ENCODE measurements at regions not wholly inside any gene's neighbourhood (a gene's known extent, or its start where the extent isn't known, plus 50 kb on each side); places are given as distances from the start of the nearest gene placed in this dataset.

- POLR2A ChIA-PET: interaction anchor here (0.7 kb wide), 1 partner anchor 130 kb away, joined by 3 read pairs; no protein-coding TSS in a partner anchor
- Histone ChIP-seq H3K4me2 (ENCODE audit: insufficient read depth, low read length) (no peak overlapping the region), H4K20me1 (replicated peaks; ENCODE audit: control insufficient read depth, insufficient read depth, low read length) (no peaks in the 10 kb centered on the region), H3K27ac (ENCODE audit: extremely low read depth, low read depth, low read length) (no peak overlapping the region), H3K4me1 (replicated peaks in 1 of 2; ENCODE audit: control insufficient read depth in 2 of 2, insufficient read depth in 2 of 2, low read length in 2 of 2) (peaks cover 0 to 19% of the 10 kb centered on the region in 2 experiments; a peak in 3 of 5 replicates), H3K27me3 (ENCODE audit: control insufficient read depth in 2 of 2, insufficient read depth in 2 of 2, low read length in 2 of 2) (no peaks in the 10 kb centered on the region; a peak in 1 of 5 replicates), H3K36me3 (ENCODE audit: control insufficient read depth, insufficient read depth, low read length) (no peaks in the 10 kb centered on the region), H3K9ac (ENCODE audit: insufficient read depth in 1 of 2, low read depth in 2 of 2, low read length in 2 of 2) (no peak overlapping the region), H3K4me3 (no peak overlapping the region), H3K79me2 (ENCODE audit: control insufficient read depth, insufficient read depth, low read length) (no peaks in the 10 kb centered on the region), H3K9me3 (replicated peaks; ENCODE audit: control insufficient read depth, insufficient read depth, low read depth, low read length) (no peaks in the 10 kb centered on the region), H2AFZ (ENCODE audit: low read depth, low read length) (no peak overlapping the region), H3K9me1 (ENCODE audit: control insufficient read depth, insufficient read depth, low read length) (no peaks in the 10 kb centered on the region)
- BruUV-seq (replicated peaks): no TSS peak
- CTCF ChIA-PET (ENCODE audit: low intra/inter-chr PET ratio): interaction anchor here (0.8 kb wide), 1 partner anchor 19 kb away, joined by 3 read pairs; no protein-coding TSS in a partner anchor
- WGBS (ENCODE audit: insufficient coverage, low coverage, missing lambda C conversion rate): 29% methylated on average over 7 of the region's 8 CpGs
- FAIRE-seq (no peak), DNase-seq (ENCODE audit: extremely low read depth in 1 of 4, low spot score in 3 of 4) (no peak), ATAC-seq (no peak)
- intact Hi-C loops (cut with micrococcal nuclease) (no loop called here), in situ Hi-C loops (cut with MboI) (no loop called here)
- TF ChIP-seq PTTG1 (tag; IDR thresholded peaks at IDR 0.05; ENCODE audit: low read depth) (no peak), EGR1 (conservative IDR thresholded peaks at IDR 0.05) (no peak)
These were observed 52.7 kb upstream of the FOXK1 start for GRCh38 chr7:4629287-4629895.

GRCh38 chr7:4631380-4632179, 50.5 kb upstream of the FOXK1 start:
- Histone ChIP-seq H3K9ac (ENCODE audit: insufficient read depth in 1 of 2, low read depth in 2 of 2, low read length in 2 of 2) (no peak overlapping the region; a peak in 1 of 4 replicates), H3K4me2 (ENCODE audit: insufficient read depth, low read length) (peak overlapping the region; percentile 64), H2AFZ (ENCODE audit: low read depth, low read length) (peak overlapping the region; percentile 75), H3K4me3 (no peak overlapping the region), H3K27me3 (ENCODE audit: control insufficient read depth in 2 of 2, insufficient read depth in 2 of 2, low read length in 2 of 2) (no peaks in the 10 kb centered on the region; a peak in 1 of 5 replicates), H3K4me1 (replicated peaks in 1 of 2; ENCODE audit: control insufficient read depth in 2 of 2, insufficient read depth in 2 of 2, low read length in 2 of 2) (peaks cover 0 to 9% of the 10 kb centered on the region in 2 experiments; a peak in 3 of 5 replicates), H3K9me1 (ENCODE audit: control insufficient read depth, insufficient read depth, low read length) (no peaks in the 10 kb centered on the region), H3K27ac (ENCODE audit: extremely low read depth, low read depth, low read length) (no peak overlapping the region), H3K9me3 (replicated peaks; ENCODE audit: control insufficient read depth, insufficient read depth, low read depth, low read length) (no peaks in the 10 kb centered on the region), H4K20me1 (replicated peaks; ENCODE audit: control insufficient read depth, insufficient read depth, low read length) (no peaks in the 10 kb centered on the region), H3K36me3 (ENCODE audit: control insufficient read depth, insufficient read depth, low read length) (no peaks in the 10 kb centered on the region), H3K79me2 (ENCODE audit: control insufficient read depth, insufficient read depth, low read length) (no peaks in the 10 kb centered on the region)
- ChIA-PET CTCF (ENCODE audit: low intra/inter-chr PET ratio) (interaction anchor here (0.6 to 2.8 kb wide), 3 partner anchors 19 to 409 kb away, joined by 4 to 30 read pairs (median 9); no protein-coding TSS in a partner anchor), POLR2A (interaction anchor here (0.6 to 1.2 kb wide), 3 partner anchors 25 to 288 kb away, joined by 3 to 5 read pairs (median 4); no protein-coding TSS in a partner anchor)
- FAIRE-seq: peak; percentile 92
- peak; percentile 89 for ATAC-seq
- intact Hi-C loops (cut with micrococcal nuclease): loop anchor here (1.0 to 2.0 kb wide), 2 partner anchors 20 to 69 kb away; no protein-coding TSS in a partner anchor
- no TSS peak for BruUV-seq (replicated peaks)
- WGBS (ENCODE audit: insufficient coverage, low coverage, missing lambda C conversion rate): 21% methylated on average over 25 of the region's 25 CpGs
- in situ Hi-C loops (cut with MboI): no loop called here
- peak; percentile 46 to 84 (median 62) for DNase-seq (ENCODE audit: extremely low read depth in 1 of 4, low spot score in 3 of 4)
- no peak for TF ChIP-seq ZNF41 (CRISPR knock-in tag; conservative IDR thresholded peaks at IDR 0.05)
- TF ChIP-seq SAP30 (IDR thresholded peaks at IDR 0.05; ENCODE audit: borderline replicate concordance, insufficient read depth, low read depth, low read length, poor library complexity, severe bottlenecking): no peak
- peak; percentile 50; the same call in 1 of the 2 replicates for TF ChIP-seq CXXC5 (CRISPR knock-in tag; IDR thresholded peaks at IDR 0.05)
- TF ChIP-seq ZBTB17 (CRISPR knock-in tag; IDR thresholded peaks at IDR 0.05): peak; percentile 75
- TF ChIP-seq CHD4 (IDR thresholded peaks at IDR 0.05; ENCODE audit: insufficient read depth, insufficient replicate concordance, low read depth, low read length, poor library complexity, severe bottlenecking): no peak

Data from K562 (cell line).